Esophagus (tissue), 2 donors: ENCODE measurements at regions not wholly inside any gene's neighbourhood (a gene's known extent, or its start where the extent isn't known, plus 50 kb on each side); places are given as distances from the start of the nearest gene placed in this dataset.

Source experiments
- H3K27ac ChIP-seq, 2 donors: one replicate each; pipeline ENCODE4 v1.5.1; 2013; ENCODE audit warnings: low read depth in 2 of 2, mild to moderate bottlenecking in 2 of 2, inconsistent platforms in 1 of 2, low read length in 1 of 2, moderate library complexity in 1 of 2
- H3K27me3 ChIP-seq, 2 donors: one replicate each; pipeline ENCODE4 v1.6.1; 2013; ENCODE audit warnings: low read length in 2 of 2, control low read depth in 1 of 2, mild to moderate bottlenecking in 1 of 2; ENCODE audit not compliant: insufficient read depth in 2 of 2, control insufficient read depth in 1 of 2
- H3K36me3 ChIP-seq, 2 donors: one replicate each; pipeline ENCODE4 v1.6.1; 2013; ENCODE audit warnings: low read length in 1 of 2; ENCODE audit not compliant: control insufficient read depth in 2 of 2, insufficient read depth in 2 of 2
- H3K4me1 ChIP-seq, 2 donors: one replicate each; pipeline ENCODE4 v1.6.1; 2013; ENCODE audit warnings: low read length in 1 of 2; ENCODE audit not compliant: control insufficient read depth in 2 of 2, insufficient read depth in 2 of 2
- H3K4me3 ChIP-seq, 2 donors: one replicate each; pipeline ENCODE4 v1.5.1; 2013; ENCODE audit warnings: low read length in 2 of 2, mild to moderate bottlenecking in 2 of 2, low read depth in 1 of 2, moderate library complexity in 1 of 2
- H3K9me3 ChIP-seq, 2 donors: one replicate each; pipeline ENCODE4 v1.6.1; 2013; ENCODE audit warnings: mild to moderate bottlenecking in 2 of 2, low read depth in 1 of 2, low read length in 1 of 2, moderate library complexity in 1 of 2; ENCODE audit not compliant: control insufficient read depth in 2 of 2, insufficient read depth in 1 of 2
- WGBS, 2 donors: extraction: QIAGEN DNeasy Blood & Tissue Kit; methylation state at CpG; one replicate each; pipeline ENCODE4 v1.1.7; 2013; 5-methylcytosine and 5-hydroxymethylcytosine counted together
- donor health status: healthy with polysubstance abuse.
- donor health status: Bipolar disorder and iron deficiency.

DNA sequence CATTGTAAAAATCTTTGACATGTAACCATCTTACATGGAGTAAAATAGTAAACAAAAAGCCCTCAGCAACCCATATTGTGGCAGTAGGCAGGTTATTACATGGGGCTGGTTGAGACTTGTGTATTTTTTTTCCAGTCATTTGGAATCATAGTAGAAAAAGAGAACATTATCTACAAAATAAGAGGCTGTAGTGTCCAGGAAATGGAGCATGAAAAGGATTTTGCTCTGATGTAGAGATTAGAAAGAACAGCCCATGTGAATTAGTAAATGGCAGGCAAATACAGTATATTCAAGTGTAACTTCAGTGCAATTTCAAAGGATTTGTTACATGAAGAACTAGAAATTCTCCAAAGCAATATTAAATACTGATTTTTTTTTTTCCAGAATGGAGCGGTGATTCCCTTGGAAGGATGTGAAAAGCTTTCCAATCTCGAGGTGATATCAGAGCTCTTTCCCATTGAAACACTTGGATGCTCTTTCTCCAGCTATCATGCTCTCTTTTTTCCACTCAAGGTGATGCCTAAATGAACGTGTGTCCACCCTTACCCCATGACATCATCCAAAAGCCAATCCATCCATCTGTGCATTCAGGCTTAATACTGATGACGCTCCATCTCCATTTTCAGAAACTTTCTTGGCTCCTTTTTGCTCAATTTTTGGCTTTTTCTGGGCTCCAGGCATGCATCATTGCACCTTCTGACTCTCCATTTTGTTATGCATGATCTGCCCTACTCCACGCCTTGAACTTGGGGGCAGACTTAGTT is 1034.7 kb downstream of the TYW1 start:
- Histone ChIP-seq H3K9me3 (peaks cover 0 to 2% of the 10 kb centered on the region in 2 donors), H3K27ac (no peak overlapping the region), H3K36me3 (no peaks in the 10 kb centered on the region), H3K4me1 (no peaks in the 10 kb centered on the region), H3K4me3 (no peak overlapping the region), H3K27me3 (no peaks in the 10 kb centered on the region)
- WGBS, 2 donors, result 42 to 45% methylated on average over 5 of the region's 5 CpGs

DNA sequence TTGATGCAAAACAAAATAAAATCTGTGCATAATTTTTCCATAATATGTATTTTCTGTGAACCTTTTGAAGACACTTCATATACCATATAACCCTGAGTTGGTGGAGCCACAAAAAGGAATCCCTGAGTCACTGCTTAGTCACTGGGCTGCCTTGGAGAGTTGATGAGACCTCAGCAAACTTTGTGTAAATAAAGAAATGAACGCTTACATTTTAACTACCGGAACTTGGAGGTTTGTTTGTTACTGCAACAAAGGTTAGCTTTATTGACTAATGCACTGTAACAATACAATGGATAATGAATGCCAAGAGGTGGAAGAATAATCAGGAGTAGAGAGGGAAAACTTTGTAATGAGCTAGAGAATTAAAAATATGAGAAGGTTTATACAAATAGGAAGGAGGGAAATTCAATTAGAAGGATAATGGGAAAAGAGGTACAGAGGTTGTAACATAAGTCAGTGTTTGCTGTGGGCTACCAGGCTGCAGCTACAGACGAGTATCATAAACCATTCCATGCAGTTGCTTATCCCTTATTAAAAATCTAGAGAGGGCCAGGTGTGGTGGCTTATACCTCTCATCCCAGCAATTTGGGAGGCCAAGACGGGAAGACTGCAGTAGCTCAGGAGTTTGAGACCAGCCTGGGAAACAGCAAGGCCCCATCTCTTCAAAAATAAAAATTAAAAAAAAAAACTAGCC is 1042.1 kb downstream of the TYW1 start:
- no peaks in the 10 kb centered on the region for H3K4me1 ChIP-seq
- no peaks in the 10 kb centered on the region for H3K27me3 ChIP-seq
- H3K9me3 ChIP-seq, result no peaks in the 10 kb centered on the region
- 46 to 53% methylated on average over 4 of the region's 4 CpGs for WGBS, 2 donors
- no peak overlapping the region for H3K4me3 ChIP-seq
- H3K27ac ChIP-seq, result no peak overlapping the region
- H3K36me3 ChIP-seq, result no peaks in the 10 kb centered on the region

DNA sequence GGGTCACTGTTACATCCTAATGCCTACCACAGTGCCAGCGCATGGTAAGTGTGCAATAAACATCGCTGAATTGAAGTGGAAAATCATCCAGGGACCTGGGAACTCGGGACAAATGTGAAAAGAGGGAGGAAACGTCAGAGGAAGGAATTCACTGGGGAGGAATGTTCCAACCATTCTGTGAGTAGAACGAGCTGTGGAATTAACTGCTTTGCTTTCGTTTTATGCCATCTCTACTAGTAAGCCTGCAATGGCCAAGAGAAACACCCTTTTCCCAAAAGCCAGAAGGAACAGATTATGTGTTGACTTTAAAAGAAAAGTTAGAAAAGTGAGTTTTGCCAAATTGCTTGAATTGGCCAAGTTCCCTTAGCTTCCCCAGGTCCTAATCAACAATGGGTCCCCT is 1044.9 kb downstream of the TYW1 start:
- Histone ChIP-seq H3K9me3 (no peaks in the 10 kb centered on the region), H3K27me3 (no peaks in the 10 kb centered on the region), H3K4me3 (no peak overlapping the region), H3K36me3 (no peaks in the 10 kb centered on the region), H3K27ac (no peak overlapping the region), H3K4me1 (no peaks in the 10 kb centered on the region)
- 65 to 72% methylated on average over 6 of the region's 6 CpGs for WGBS, 2 donors

DNA sequence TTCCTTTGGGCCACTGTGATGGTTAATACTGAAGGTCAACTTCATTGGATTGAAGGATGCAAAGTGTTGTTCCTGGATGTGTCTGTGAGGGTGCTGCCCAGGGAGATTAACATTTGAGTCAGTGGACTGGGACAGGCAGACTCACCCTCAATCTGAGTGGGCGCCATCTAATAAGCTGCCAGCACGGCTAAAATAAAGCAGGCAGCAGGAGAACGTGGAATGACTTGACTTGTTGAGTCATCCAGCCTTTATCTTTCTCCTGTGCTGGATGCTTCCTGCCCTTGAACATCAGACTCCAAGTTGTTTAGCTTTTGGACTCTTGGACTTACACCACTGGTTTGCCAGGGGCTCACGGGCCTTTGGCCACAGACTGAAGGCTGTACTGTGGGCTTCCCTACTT is 1046.9 kb downstream of the TYW1 start:
- Histone ChIP-seq H3K27me3 (no peaks in the 10 kb centered on the region), H3K4me1 (no peaks in the 10 kb centered on the region), H3K4me3 (no peak overlapping the region), H3K9me3 (no peaks in the 10 kb centered on the region), H3K27ac (no peak overlapping the region), H3K36me3 (no peaks in the 10 kb centered on the region)
- WGBS, 2 donors, result 80 to 81% methylated on average over 4 of the region's 4 CpGs

DNA sequence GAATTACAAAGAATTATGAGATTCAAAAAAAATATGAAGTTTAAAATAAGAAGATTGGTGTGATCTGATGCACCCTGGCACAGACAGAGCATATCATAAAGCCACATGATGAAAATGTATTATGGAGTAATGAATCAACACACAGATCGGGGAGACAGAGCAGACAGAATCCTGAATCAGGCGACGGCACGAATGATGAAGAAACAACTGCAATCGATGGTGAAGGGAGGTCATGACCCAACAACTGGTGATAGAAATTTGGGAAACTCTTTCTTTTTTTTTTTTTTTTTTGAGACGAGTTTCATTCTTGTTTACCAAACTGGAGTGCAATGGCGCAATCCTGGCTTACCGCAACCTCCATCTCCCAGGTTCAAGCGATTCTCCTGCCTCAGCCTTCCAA is 1054.0 kb downstream of the TYW1 start:
- no peaks in the 10 kb centered on the region for H3K9me3 ChIP-seq
- 85 to 88% methylated on average over 9 of the region's 9 CpGs for WGBS, 2 donors
- H3K27ac ChIP-seq, result no peak overlapping the region
- no peaks in the 10 kb centered on the region for H3K36me3 ChIP-seq
- no peaks in the 10 kb centered on the region for H3K27me3 ChIP-seq
- no peaks in the 10 kb centered on the region for H3K4me1 ChIP-seq
- H3K4me3 ChIP-seq, result no peak overlapping the region

DNA sequence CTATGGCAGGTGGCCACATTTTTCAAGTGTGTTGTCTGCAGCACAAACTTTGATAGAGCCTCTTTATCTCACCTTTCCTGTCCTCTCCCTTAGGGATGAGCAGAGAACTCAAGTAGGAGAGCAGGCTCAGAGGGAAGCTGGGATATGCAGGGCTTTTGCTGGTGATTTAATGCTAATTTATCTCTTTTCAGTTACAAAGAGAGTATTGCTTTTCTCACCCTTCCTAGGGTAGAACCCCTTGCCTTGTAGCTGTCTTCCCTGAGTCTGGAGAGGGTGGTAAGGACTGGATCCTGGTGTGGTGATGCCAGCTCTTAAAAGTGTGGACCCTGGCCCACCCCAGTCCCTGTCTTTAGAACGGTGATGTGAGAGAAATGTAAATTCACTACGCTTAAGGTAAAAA is 1061.4 kb downstream of the TYW1 start:
- Histone ChIP-seq H3K4me3 (no peak overlapping the region), H3K27ac (no peak overlapping the region), H3K9me3 (no peaks in the 10 kb centered on the region), H3K4me1 (no peaks in the 10 kb centered on the region), H3K27me3 (peaks cover 0 to 3% of the 10 kb centered on the region in 2 donors), H3K36me3 (no peaks in the 10 kb centered on the region)
- WGBS, 2 donors, result 65 to 66% methylated on average over 2 of the region's 2 CpGs

DNA sequence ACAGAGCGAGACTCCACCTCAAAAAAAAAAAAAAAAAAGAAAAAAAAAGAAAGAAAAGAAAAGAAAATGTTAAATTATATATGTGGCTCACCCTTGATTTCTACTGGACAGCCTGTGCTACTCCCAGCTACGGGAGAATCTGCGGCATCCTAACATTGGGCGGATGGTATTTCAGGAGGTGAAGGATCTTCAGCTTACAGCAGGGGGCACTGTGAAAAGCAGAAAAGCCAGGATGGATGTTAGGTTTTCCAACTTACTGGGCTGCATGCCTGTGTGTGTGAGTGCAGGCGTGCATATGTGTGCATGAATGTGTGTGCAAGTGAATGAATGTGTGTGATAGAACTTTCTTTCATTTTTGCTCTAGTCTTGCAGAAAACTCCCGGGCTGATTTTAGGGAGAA is 1066.5 kb downstream of the TYW1 start:
- H3K4me1 ChIP-seq, result no peaks in the 10 kb centered on the region
- H3K4me3 ChIP-seq, result no peak overlapping the region
- no peak overlapping the region for H3K27ac ChIP-seq
- H3K36me3 ChIP-seq, result no peaks in the 10 kb centered on the region
- H3K27me3 ChIP-seq, result no peaks in the 10 kb centered on the region
- WGBS, 2 donors, result 72 to 83% methylated on average over 6 of the region's 6 CpGs
- H3K9me3 ChIP-seq, result no peaks in the 10 kb centered on the region

DNA sequence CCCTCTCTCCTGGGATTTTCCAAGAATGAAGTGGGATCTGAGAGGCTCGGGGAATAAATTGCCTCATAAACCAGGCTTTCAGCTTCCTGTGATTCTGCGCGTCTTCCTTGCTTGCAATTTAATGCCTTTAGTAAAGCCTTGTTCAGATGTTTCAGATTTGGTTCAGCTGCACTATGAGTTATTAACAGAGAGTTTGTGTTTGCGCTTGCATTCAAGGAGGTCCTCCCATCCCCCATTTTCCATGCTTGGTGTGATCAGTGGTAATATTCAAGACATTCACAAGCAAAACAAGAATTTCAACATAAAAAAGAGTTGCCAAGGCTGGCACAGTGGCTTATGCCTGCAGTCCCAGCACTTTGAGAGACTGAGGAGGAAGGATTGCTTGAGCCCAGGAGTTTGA is 1068.9 kb downstream of the TYW1 start:
- 78 to 81% methylated on average over 4 of the region's 4 CpGs for WGBS, 2 donors

DNA sequence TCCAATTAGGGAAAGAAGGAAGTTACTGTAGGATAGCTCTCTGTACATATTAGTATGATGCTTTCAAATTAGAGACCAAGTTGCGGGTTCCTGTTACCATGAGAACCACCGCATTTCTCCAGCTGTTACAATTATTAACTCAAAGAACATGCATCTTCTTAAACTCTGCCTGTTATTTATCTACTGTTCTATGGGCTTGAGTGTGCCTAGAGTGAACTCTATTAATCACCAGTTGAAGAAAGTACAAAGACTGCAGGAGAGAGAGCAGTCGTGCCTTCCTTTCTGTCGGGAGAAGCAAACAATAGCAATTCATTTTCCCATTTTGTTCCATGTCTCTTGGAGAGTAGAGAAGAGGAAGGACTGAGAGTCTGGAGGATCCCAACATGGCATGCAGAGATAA is 1071.2 kb downstream of the TYW1 start:
- H3K4me1 ChIP-seq, result no peaks in the 10 kb centered on the region
- no peak overlapping the region for H3K27ac ChIP-seq
- no peaks in the 10 kb centered on the region for H3K27me3 ChIP-seq
- 34 to 45% methylated on average over 4 of the region's 4 CpGs for WGBS, 2 donors
- H3K9me3 ChIP-seq, result no peaks in the 10 kb centered on the region
- H3K36me3 ChIP-seq, result no peaks in the 10 kb centered on the region
- H3K4me3 ChIP-seq, result no peak overlapping the region

More for the DNA sequence above, 1068.9 kb downstream of the TYW1 start:
- Histone ChIP-seq H3K27ac (no peak overlapping the region), H3K27me3 (no peaks in the 10 kb centered on the region), H3K4me1 (no peaks in the 10 kb centered on the region), H3K36me3 (no peaks in the 10 kb centered on the region), H3K9me3 (no peaks in the 10 kb centered on the region), H3K4me3 (no peak overlapping the region)

DNA sequence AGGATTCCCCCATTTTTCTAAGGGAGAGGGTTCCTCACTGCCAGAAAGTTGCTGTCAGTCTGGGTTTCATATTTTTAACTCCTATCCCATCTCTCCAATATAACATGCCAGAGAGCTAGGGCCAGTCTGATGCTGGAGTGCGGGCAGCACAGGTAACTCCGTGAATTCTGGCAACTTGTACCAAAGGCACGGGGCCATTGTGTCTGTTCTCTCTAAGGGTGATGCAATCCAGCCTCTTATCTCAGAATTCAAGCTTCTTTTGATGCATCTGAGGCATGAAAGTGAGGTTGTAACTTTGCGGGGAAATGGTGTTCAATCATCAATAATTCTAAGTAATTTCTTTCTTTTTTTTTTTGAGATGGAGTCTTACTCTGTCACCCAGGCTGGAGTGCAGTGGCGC is 1074.4 kb downstream of the TYW1 start:
- Histone ChIP-seq H3K36me3 (no peaks in the 10 kb centered on the region), H3K4me3 (no peak overlapping the region), H3K4me1 (no peaks in the 10 kb centered on the region), H3K9me3 (peaks cover 0 to 3% of the 10 kb centered on the region in 2 donors), H3K27me3 (no peaks in the 10 kb centered on the region), H3K27ac (no peak overlapping the region)
- 73 to 76% methylated on average over 5 of the region's 5 CpGs for whole genome bisulfite sequencing, 2 donors
